ENCODE measurements at regions not wholly inside any gene's neighbourhood (a gene's known extent, or its start where the extent isn't known, plus 50 kb on each side); places are given as distances from the start of the nearest gene placed in this dataset.

DNA sequence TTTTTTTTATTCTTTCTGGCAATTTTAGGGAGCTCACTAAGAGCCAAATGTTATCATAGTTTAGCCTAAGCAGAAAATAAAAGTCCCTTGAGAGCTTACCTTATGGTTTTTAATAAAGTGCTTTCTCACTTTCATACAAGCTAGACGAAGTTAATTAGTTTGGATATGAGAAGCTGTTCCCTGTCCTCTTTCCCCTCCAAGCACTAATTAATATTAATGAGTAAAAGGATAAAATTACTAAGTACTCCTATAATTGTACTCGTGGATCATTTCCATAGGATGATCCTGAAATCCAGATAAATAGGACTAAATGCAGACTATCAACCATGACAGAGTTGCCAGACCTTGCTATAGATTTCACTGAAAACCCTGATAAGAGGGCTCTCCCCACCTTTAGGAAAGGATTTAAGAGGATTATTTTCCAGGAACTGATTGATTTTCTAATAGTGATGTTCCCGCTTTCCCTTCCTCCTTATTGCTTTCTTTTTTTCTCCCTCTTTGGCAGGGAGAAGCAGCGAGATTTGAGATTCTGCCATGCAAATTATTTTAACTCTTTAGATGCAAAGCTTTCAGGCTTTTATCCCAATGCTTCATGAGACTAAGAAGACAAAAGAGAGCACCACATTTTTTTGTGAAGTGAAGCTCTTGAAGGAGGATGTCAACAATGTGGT, 58.3 kb upstream of the HECW1 start:
- no peak overlapping the region for H3K27ac ChIP-seq
- H3K4me1 ChIP-seq: no peaks in the 10 kb centered on the region
- 28% methylated on average over 4 of the region's 4 CpGs for WGBS (ENCODE audit: missing lambda C conversion rate)
- DNase-seq (ENCODE audit: low read depth in 1 of 2, low spot score in 1 of 2) (no peak), FAIRE-seq (no peak), ATAC-seq (no peak)
- TF ChIP-seq, protein P1, sequence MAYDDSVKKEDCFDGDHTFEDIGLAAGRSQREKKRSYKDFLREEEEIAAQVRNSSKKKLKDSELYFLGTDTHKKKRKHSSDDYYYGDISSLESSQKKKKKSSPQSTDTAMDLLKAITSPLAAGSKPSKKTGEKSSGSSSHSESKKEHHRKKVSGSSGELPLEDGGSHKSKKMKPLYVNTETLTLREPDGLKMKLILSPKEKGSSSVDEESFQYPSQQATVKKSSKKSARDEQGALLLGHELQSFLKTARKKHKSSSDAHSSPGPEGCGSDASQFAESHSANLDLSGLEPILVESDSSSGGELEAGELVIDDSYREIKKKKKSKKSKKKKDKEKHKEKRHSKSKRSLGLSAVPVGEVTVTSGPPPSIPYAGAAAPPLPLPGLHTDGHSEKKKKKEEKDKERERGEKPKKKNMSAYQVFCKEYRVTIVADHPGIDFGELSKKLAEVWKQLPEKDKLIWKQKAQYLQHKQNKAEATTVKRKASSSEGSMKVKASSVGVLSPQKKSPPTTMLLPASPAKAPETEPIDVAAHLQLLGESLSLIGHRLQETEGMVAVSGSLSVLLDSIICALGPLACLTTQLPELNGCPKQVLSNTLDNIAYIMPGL (CRISPR knock-in tag; IDR thresholded peaks at IDR 0.05; ENCODE audit: borderline replicate concordance): no peak
- TF ChIP-seq ZSCAN20 (CRISPR knock-in tag; IDR thresholded peaks at IDR 0.05): no peak
- no peak for TF ChIP-seq POLR2A (IDR thresholded peaks at IDR 0.05; ENCODE audit: low read length)
- TF ChIP-seq, protein P2, sequence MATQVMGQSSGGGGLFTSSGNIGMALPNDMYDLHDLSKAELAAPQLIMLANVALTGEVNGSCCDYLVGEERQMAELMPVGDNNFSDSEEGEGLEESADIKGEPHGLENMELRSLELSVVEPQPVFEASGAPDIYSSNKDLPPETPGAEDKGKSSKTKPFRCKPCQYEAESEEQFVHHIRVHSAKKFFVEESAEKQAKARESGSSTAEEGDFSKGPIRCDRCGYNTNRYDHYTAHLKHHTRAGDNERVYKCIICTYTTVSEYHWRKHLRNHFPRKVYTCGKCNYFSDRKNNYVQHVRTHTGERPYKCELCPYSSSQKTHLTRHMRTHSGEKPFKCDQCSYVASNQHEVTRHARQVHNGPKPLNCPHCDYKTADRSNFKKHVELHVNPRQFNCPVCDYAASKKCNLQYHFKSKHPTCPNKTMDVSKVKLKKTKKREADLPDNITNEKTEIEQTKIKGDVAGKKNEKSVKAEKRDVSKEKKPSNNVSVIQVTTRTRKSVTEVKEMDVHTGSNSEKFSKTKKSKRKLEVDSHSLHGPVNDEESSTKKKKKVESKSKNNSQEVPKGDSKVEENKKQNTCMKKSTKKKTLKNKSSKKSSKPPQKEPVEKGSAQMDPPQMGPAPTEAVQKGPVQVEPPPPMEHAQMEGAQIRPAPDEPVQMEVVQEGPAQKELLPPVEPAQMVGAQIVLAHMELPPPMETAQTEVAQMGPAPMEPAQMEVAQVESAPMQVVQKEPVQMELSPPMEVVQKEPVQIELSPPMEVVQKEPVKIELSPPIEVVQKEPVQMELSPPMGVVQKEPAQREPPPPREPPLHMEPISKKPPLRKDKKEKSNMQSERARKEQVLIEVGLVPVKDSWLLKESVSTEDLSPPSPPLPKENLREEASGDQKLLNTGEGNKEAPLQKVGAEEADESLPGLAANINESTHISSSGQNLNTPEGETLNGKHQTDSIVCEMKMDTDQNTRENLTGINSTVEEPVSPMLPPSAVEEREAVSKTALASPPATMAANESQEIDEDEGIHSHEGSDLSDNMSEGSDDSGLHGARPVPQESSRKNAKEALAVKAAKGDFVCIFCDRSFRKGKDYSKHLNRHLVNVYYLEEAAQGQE (IDR thresholded peaks at IDR 0.05): no peak
- TF ChIP-seq NR3C1 (IDR thresholded peaks at IDR 0.05): no peak
- no peak for TF ChIP-seq FOSB (CRISPR knock-in tag; IDR thresholded peaks at IDR 0.05)
- no peak for TF ChIP-seq EHF (CRISPR knock-in tag; IDR thresholded peaks at IDR 0.05)
- TF ChIP-seq JUNB (IDR thresholded peaks at IDR 0.05): no peak
- TF ChIP-seq, protein P3, sequence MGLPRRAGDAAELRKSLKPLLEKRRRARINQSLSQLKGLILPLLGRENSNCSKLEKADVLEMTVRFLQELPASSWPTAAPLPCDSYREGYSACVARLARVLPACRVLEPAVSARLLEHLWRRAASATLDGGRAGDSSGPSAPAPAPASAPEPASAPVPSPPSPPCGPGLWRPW (IDR thresholded peaks at IDR 0.05): no peak
- TF ChIP-seq, protein P4, sequence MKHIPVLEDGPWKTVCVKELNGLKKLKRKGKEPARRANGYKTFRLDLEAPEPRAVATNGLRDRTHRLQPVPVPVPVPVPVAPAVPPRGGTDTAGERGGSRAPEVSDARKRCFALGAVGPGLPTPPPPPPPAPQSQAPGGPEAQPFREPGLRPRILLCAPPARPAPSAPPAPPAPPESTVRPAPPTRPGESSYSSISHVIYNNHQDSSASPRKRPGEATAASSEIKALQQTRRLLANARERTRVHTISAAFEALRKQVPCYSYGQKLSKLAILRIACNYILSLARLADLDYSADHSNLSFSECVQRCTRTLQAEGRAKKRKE (CRISPR knock-in tag; IDR thresholded peaks at IDR 0.05; ENCODE audit: low read depth): no peak
- no peak for TF ChIP-seq ZNF302 (CRISPR knock-in tag; IDR thresholded peaks at IDR 0.05)
- 0 out of 3 replicates have a peak, but pooled peaks cover 2% of the 10 kb centered on the region for H3K9me3 ChIP-seq
- H3K4me2 ChIP-seq: no peak overlapping the region
- CTCF ChIA-PET: interaction anchor here (1.1 to 2.1 kb wide), 2 partner anchors 17 to 31 kb away, joined by 4 to 5 read pairs; no protein-coding TSS in a partner anchor
- POLR2A ChIA-PET: no interaction called here
- no peak overlapping the region for H3K4me3 ChIP-seq

DNA sequence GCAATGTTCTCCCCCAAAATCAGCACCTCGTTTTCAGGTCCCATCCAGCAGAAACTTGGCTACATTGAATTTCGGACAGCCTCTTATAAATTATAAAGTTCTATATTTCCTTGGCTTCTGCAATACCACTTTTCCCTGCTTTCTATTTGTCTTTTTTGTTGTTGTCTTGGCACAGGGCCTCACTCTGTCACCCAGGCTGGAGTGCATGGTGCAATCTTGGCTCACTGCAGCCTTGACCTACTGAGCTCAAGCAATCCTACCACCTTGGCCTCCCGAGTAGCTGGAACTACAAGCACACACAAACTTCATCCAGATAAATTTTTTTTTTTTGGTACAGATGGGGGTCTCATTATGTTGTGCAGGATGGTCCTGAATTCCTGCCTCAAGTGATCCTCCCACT, 55.3 kb upstream of the HECW1 start:
- CTCF ChIA-PET: interaction anchor here (1.6 kb wide), 1 partner anchor 14 kb away, joined by 4 read pairs; no protein-coding TSS in a partner anchor
- Histone ChIP-seq H3K4me1 (no peaks in the 10 kb centered on the region), H3K4me3 (no peak overlapping the region), H3K9me3 (0 out of 3 replicates have a peak, but pooled peaks cover 2% of the 10 kb centered on the region), H3K27ac (no peak overlapping the region), H3K4me2 (no peak overlapping the region)
- POLR2A ChIA-PET: no interaction called here
- no peak for ATAC-seq
- TF ChIP-seq CEBPB (IDR thresholded peaks at IDR 0.05): no peak
- no peak for TF ChIP-seq POLR2A (IDR thresholded peaks at IDR 0.05; ENCODE audit: low read length)
- TF ChIP-seq ZFP36 (IDR thresholded peaks at IDR 0.05; ENCODE audit: borderline replicate concordance, partially characterized antibody): no peak
- no peak for TF ChIP-seq RAD21 (conservative IDR thresholded peaks at IDR 0.05 in 1 of 2, IDR thresholded peaks at IDR 0.05 in 1 of 2)
- TF ChIP-seq SMC3 (IDR thresholded peaks at IDR 0.05): no peak
- no peak for TF ChIP-seq RFX5 (IDR thresholded peaks at IDR 0.05)
- TF ChIP-seq, protein P5, sequence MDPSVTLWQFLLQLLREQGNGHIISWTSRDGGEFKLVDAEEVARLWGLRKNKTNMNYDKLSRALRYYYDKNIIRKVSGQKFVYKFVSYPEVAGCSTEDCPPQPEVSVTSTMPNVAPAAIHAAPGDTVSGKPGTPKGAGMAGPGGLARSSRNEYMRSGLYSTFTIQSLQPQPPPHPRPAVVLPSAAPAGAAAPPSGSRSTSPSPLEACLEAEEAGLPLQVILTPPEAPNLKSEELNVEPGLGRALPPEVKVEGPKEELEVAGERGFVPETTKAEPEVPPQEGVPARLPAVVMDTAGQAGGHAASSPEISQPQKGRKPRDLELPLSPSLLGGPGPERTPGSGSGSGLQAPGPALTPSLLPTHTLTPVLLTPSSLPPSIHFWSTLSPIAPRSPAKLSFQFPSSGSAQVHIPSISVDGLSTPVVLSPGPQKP (IDR thresholded peaks at IDR 0.05; ENCODE audit: low read depth, low read length): no peak
- TF ChIP-seq NR3C1 (IDR thresholded peaks at IDR 0.05): no peak
- TF ChIP-seq, protein P3 (IDR thresholded peaks at IDR 0.05): no peak
- no peak for TF ChIP-seq CHD4 (IDR thresholded peaks at IDR 0.05; ENCODE audit: borderline replicate concordance)
- no peak for TF ChIP-seq PHF8 (IDR thresholded peaks at IDR 0.05; ENCODE audit: borderline replicate concordance, low read depth)
- TF ChIP-seq, protein P2 (IDR thresholded peaks at IDR 0.05): no peak
- TF ChIP-seq ZNF302 (CRISPR knock-in tag; IDR thresholded peaks at IDR 0.05): no peak
- no peak for TF ChIP-seq ZSCAN20 (CRISPR knock-in tag; IDR thresholded peaks at IDR 0.05)
- no peak for TF ChIP-seq MYC (IDR thresholded peaks at IDR 0.05; ENCODE audit: borderline replicate concordance, low read length)
- no peak for TF ChIP-seq MAFK (IDR thresholded peaks at IDR 0.05; ENCODE audit: partially characterized antibody)
- no peak for FAIRE-seq
- 42% methylated on average over 3 of the region's 3 CpGs for WGBS (ENCODE audit: missing lambda C conversion rate)
- DNase-seq (ENCODE audit: low read depth in 1 of 2, low spot score in 1 of 2): no peak

All from A549 (cell line).